HG03521 (cell line): ENCODE measurements at regions not wholly inside any gene's neighbourhood (a gene's known extent, or its start where the extent isn't known, plus 50 kb on each side); places are given as distances from the start of the nearest gene placed in this dataset.

ENCODE experiments used
- ATAC-seq: cut with Tn5 transposase; IDR thresholded peaks from one replicate; pipeline ENCODE4 v1.9.1; 2021; ENCODE audit warnings: mild to moderate bottlenecking, moderate library complexity; ENCODE audit not compliant: unreplicated experiment

DNA sequence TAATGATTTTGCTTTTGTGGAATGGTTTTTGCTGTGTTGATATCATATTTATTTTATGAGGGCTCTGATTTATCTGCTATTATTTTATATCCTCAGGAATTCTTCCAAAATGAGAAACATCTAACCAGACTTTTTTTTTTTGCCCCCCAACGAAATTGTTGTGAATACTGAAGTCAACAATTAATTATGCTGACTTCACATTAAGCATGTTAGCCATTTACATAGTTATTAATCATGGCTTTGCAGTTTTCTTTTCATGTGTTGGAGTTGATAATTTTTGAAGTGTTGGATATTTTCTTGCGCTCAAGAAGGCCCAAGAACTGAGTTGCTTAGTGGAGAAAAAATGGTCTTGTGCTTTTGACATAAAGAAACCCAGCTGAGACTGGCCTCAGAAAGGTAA, 246.6 kb upstream of the CRY1 start:
- no peak for ATAC-seq

- ATAC-seq, result no peak
Observed at GRCh38 chr12:107340898-107341297, 247.5 kb upstream of the CRY1 start.

- no peak for ATAC-seq
Observed at GRCh38 chr12:107344035-107344808, 250.9 kb upstream of the CRY1 start.

DNA sequence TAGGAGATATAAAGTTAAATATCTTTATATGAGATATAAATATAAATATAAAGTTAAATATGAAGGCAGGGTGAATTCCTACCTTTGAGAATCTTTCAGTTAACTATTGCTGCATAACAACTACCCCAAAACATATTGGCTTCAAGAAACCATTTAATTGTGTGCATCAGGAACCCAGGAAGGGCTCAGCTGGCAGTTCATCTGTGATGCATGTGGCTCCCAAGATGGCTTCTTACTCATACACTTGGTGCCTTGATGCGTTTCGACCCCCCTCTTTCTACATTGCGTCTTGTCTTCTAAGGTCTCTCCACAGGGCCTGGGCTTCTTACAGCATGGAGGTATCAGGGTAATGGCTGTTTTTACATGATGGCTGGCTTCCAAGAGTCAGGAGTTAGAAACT, 253.9 kb upstream of the CRY1 start:
- ATAC-seq, result no peak

- no peak for ATAC-seq
Observed at GRCh38 chr12:107349008-107349747, 255.8 kb upstream of the CRY1 start.

- ATAC-seq, result no peak
Observed at GRCh38 chr12:107349839-107350238, 256.5 kb upstream of the CRY1 start.

- no peak for ATAC-seq
Observed at GRCh38 chr12:107351109-107351508, 257.8 kb upstream of the CRY1 start.

DNA sequence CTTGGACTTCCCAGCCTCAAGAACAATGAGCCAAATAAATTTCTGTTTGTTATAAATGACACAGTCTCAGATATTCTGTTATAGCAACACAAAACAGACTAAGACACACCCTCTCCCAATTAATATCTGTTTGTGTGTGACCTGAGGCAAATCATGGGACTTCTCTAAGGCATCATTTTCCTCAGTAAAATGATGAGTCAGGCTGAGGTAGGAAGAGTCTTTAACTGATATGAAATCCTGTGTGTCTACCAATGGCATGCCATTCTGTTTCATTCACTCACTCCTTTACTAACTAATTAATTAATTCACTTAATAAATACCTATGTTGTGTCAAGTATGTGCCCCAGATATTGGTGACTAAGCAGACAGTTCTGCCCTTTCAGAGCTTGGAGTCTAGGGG, 258.4 kb upstream of the CRY1 start:
- ATAC-seq, result no peak

GRCh38 chr12:107352347-107353081, 259.2 kb upstream of the CRY1 start:
- ATAC-seq, result no peak

DNA sequence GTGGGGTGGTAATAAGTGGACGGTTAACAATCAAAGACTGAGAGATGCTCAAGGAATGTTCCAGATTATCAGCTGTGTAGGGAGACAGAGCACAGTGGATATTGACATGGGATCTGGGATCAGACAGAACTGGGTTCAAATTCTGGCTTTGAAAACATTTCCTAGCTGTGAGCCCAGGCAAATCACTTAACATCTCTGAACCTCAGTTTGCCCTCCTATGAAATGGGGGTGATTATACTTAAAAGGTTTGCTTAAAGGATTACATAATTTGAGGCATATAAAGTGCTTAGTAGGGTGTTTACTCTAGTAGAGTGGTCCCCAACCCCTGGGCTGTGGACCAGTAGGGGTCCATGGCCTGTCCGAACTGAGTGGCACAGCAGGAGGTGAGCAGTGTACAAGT, 260.0 kb upstream of the CRY1 start:
- ATAC-seq, result no peak

- ATAC-seq, result no peak
Observed at GRCh38 chr12:107355004-107355565, 261.7 kb upstream of the CRY1 start.

GRCh38 chr12:107355612-107356011, 262.3 kb upstream of the CRY1 start:
- no peak for ATAC-seq

- ATAC-seq, result no peak
Observed at GRCh38 chr12:107356266-107356936, 263.1 kb upstream of the CRY1 start.

DNA sequence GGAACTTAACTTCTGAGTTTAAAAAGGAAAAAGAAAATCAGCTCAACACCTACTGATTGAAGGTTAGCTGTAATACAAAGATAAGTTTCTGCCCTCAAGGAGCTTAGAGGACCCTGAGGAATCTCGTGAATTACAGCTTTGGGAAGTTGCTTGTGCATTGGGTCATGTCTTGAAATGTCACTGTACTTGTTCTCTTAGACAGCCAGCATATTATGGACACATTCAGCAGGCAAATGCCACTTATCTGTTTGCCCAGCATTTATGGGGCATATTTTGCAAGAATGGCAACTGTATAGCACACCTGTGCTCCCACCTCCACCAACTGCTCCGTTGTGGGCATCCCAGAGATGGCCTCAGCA, 263.6 kb upstream of the CRY1 start:
- no peak for ATAC-seq

DNA sequence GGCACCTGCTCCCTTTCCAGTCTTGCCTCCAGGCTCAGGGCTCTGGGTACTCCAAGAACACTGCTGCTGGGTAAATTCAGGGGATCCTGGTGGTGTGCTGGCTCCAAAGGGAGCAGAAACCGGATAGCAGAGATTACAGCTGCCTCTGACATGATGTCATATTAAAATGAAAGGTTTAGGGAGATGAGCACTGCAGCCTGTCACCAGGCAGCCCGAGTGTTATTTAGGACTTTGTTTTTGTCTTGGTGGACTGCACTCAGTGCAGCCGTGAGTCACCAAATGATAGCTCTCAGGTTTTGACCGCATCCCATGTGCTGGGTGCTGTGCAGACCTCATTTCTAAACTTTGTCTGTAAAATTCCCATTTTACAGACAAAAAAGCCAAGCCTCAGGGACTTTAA, 266.0 kb upstream of the CRY1 start:
- no peak for ATAC-seq

- ATAC-seq, result no peak
Observed at GRCh38 chr12:107360033-107360432, 266.7 kb upstream of the CRY1 start.

- ATAC-seq, result no peak
Observed at GRCh38 chr12:107360482-107360881, 267.1 kb upstream of the CRY1 start.

DNA sequence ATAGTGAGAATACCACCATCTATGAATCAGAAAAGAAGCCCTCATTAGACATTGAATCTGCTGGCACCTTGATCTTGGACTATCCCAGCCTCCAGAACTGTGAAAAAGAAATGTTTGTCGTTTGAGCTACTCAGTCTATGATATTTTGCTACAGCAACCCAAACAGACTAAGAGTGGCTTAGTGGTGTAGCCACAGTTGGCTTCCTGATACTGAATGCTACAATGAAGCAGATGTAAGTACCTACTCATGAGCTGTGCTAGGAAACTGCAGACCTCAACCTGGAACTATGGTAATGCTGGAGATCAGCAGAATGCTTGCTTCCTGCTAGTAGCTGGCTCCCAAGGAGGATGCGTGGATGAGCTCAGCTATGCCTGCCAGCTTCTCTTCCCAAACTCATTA, 268.6 kb upstream of the CRY1 start:
- ATAC-seq, result no peak

- ATAC-seq, result no peak
Observed at GRCh38 chr12:107362960-107363359, 269.6 kb upstream of the CRY1 start.

DNA sequence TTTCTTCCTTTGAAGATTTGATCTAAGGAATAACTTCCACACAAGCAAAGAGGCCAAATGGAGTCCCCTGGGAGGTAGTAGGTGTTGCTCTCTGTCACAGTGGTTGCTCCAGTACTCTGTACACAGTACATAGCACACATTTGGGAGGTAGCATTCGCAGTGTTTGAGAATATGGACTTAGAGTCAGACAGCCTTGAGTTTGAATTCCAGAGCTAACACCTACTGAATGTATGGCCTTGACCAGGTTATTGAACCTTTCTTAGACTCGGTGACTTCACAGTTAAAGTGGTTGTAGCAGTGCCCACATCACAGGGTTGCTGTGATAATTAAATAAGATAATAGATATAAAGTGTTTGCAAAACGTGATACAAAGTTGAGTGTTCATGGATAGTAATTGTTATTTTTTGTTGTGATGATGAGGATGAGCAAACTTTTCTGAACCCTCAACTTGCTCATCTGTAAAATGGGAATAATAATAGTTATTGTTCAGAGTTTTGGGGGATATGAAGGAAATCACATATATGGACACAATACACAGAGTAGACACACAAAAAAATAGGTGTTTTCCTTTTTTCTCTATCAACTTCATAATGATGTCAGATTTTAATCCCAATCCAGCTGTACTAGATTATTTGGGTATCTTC, 271.6 kb upstream of the CRY1 start:
- no peak for ATAC-seq

DNA sequence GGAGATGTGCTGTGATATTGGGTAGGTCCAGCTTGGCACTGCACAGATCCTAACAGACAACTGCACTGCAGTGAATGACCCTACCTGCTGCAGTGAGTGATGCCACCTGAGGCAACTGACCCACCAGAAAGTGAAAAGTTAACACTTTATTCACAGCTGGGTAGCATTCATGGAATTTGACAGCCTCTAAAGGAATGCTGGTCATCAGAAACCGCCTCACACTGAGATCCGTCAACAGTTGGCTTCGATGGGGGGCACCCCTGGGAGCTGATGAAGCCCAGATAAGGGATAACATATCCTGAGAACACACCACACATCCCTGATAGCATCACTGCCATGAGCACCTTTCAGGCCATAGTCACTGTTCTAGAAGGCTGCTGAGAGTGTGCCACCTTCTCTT, 272.4 kb upstream of the CRY1 start:
- ATAC-seq, result no peak
